GM19238 (cell line): ENCODE measurements at regions not wholly inside any gene's neighbourhood (a gene's known extent, or its start where the extent isn't known, plus 50 kb on each side); places are given as distances from the start of the nearest gene placed in this dataset.
"Not testable (repeated sequence)": the region's sequence is repeated elsewhere in the genome, so short reads cannot be mapped to it uniquely, and the experiment has no call there.

Experiments
- DNase-seq: peaks from one replicate; pipeline ENCODE4 v3.0.0; 2011; ENCODE audit warnings: low spot score; ENCODE audit not compliant: insufficient read length

- DNase-seq = no peak
These were observed 57.0 kb downstream of the RASL11A start for GRCh38 chr13:27327633-27328032.

GRCh38 chr13:27329210-27329609 lies 58.6 kb downstream of the RASL11A start:
- DNase-seq = no peak

- DNase-seq = no peak
These were observed 64.3 kb downstream of the RASL11A start for GRCh38 chr13:27334774-27335435.

- DNase-seq = no peak
These were observed 65.5 kb downstream of the RASL11A start for GRCh38 chr13:27336014-27336673.

- DNase-seq = no peak
These were observed 67.6 kb downstream of the RASL11A start for GRCh38 chr13:27338207-27338606.

GRCh38 chr13:27338816-27339215 lies 68.2 kb downstream of the RASL11A start:
- no peak for DNase-seq

- no peak for DNase-seq
These were observed 68.7 kb downstream of the RASL11A start for GRCh38 chr13:27339299-27339698.

GRCh38 chr13:27341616-27342015 lies 71.0 kb downstream of the RASL11A start:
- no peak for DNase-seq

- DNase-seq = no peak
These were observed 76.7 kb downstream of the RASL11A start for GRCh38 chr13:27347211-27347772.

GRCh38 chr13:27348461-27348860 lies 76.0 kb upstream of the GTF3A start:
- DNase-seq = no peak

GRCh38 chr13:27349458-27349857 lies 75.0 kb upstream of the GTF3A start:
- DNase-seq = no peak

GRCh38 chr13:27350825-27351224 lies 73.6 kb upstream of the GTF3A start:
- DNase-seq = not testable (repeated sequence)

GRCh38 chr13:27352698-27353097 lies 71.7 kb upstream of the GTF3A start:
- no peak for DNase-seq

- peak; percentile 71 for DNase-seq
These were observed 71.2 kb upstream of the GTF3A start for GRCh38 chr13:27353166-27353583.

- DNase-seq = no peak
These were observed 70.7 kb upstream of the GTF3A start for GRCh38 chr13:27353708-27354107.

GRCh38 chr13:27354379-27354778 lies 70.0 kb upstream of the GTF3A start:
- no peak for DNase-seq

- DNase-seq = no peak
These were observed 68.5 kb upstream of the GTF3A start for GRCh38 chr13:27355894-27356293.

GRCh38 chr13:27358420-27358819 lies 66.0 kb upstream of the GTF3A start:
- DNase-seq = no peak

- peak; percentile 52 for DNase-seq
These were observed 65.1 kb upstream of the GTF3A start for GRCh38 chr13:27359199-27359821.

GRCh38 chr13:27360562-27360961 lies 63.9 kb upstream of the GTF3A start:
- no peak for DNase-seq

GRCh38 chr13:27362064-27362751 lies 62.2 kb upstream of the GTF3A start:
- DNase-seq = peak; percentile 82

- DNase-seq = not testable (repeated sequence)
These were observed 60.8 kb upstream of the GTF3A start for GRCh38 chr13:27363637-27364036.
